Choroid plexus epithelial cell (primary cell): ENCODE measurements at regions not wholly inside any gene's neighbourhood (a gene's known extent, or its start where the extent isn't known, plus 50 kb on each side); places are given as distances from the start of the nearest gene placed in this dataset.
A peak's percentile ranks its signal among the peaks of the same experiment; 100 is the strongest.

ENCODE experiments used
- DNase-seq: peaks from one replicate; pipeline ENCODE4 v3.0.0-alpha.2; 2010; ENCODE audit warnings: low read depth
- H3K4me3 ChIP-seq: 2 replicates; pipeline ENCODE4 v1.5.1; 2011; ENCODE audit warnings: low read depth, mild to moderate bottlenecking, control low read depth, low read length, moderate library complexity
- CTCF ChIP-seq: conservative IDR thresholded peaks from 2 replicates; pipeline ENCODE4 v1.5.1; 2011; ENCODE audit warnings: low read depth, mild to moderate bottlenecking, control low read depth, inconsistent platforms, low read length, moderate library complexity

- no peak overlapping the region for H3K4me3 ChIP-seq
- DNase-seq = peak; percentile 67
- no peak for TF ChIP-seq CTCF
Measured at GRCh38 chr11:27201454-27202302, 161.1 kb downstream of the BBOX1 start.

- no peak for DNase-seq
- TF ChIP-seq CTCF = no peak
- H3K4me3 ChIP-seq = no peak overlapping the region
Measured at GRCh38 chr11:27200779-27201453, 160.3 kb downstream of the BBOX1 start.

- no peak overlapping the region for H3K4me3 ChIP-seq
- no peak for TF ChIP-seq CTCF
- DNase-seq = no peak
Measured at GRCh38 chr11:27196203-27196897, 155.7 kb downstream of the BBOX1 start.

- DNase-seq = no peak
- no peak for TF ChIP-seq CTCF
Measured at GRCh38 chr11:27195837-27196202, 155.2 kb downstream of the BBOX1 start.

GRCh38 chr11:27194976-27195375, 154.4 kb downstream of the BBOX1 start:
- no peak for DNase-seq
- TF ChIP-seq CTCF = no peak
- no peak overlapping the region for H3K4me3 ChIP-seq

More at GRCh38 chr11:27195837-27196202, 155.2 kb downstream of the BBOX1 start:
- no peak overlapping the region for H3K4me3 ChIP-seq

- TF ChIP-seq CTCF = no peak
- no peak overlapping the region for H3K4me3 ChIP-seq
- no peak for DNase-seq
Measured at GRCh38 chr11:27193434-27194225, 153.0 kb downstream of the BBOX1 start.
